ENCODE measurements at regions not wholly inside any gene's neighbourhood (a gene's known extent, or its start where the extent isn't known, plus 50 kb on each side); places are given as distances from the start of the nearest gene placed in this dataset.

DNA sequence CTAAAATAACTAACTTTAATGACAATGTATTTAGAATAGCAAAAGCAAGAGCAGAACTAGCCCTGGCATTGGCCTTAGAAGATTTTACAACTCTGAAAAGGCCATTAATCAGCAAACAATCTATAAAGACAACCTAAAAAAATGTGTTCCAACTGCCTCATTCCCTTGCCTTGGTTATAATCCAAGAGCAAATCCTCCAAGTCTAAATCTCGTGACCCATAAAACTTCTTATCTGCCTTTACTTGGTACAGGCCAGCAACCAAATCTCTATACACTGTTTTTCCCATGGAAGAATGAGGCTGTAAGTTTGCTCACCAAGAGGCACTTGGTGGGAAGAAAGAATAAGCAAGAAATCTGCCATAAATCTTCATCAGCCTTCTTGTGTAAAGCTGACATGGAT, 175.3 kb upstream of the MID1 start:
- ATAC-seq (no peak), DNase-seq (no peak)
- intact Hi-C loops (cut with micrococcal nuclease), result no loop called here

- no peak for ATAC-seq
- intact Hi-C loops (cut with micrococcal nuclease), result no loop called here
- DNase-seq, result no peak
Measured at GRCh38 chrX:10797466-10797865, 177.1 kb upstream of the MID1 start.

- intact Hi-C loops (cut with micrococcal nuclease), result no loop called here
- no peak for DNase-seq
- ATAC-seq, result no peak
Measured at GRCh38 chrX:10798041-10798440, 177.7 kb upstream of the MID1 start.

GRCh38 chrX:10800796-10801195, 180.4 kb upstream of the MID1 start:
- DNase-seq (no peak), ATAC-seq (no peak)
- intact Hi-C loops (cut with micrococcal nuclease), result no loop called here

DNA sequence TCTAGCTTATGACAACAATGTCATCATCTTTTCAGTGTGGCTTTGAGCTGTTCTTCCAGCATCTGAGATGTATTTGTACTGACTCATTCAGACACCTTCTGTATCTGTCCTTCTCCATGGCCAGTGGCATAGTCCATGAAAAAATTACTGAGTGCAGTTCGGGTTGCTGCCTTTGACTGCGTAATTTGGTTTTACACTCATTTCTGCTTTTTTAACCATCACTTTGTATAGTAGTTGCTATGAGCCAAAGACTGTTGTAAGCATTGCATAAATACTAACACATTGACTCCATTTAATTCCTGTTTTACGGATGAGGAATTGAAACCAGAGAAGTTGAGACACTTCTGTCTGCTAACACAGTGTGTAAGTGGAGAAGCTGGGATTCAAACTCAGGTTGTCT, 190.7 kb upstream of the MID1 start:
- ATAC-seq, result no peak

GRCh38 chrX:10813761-10814160, 193.4 kb upstream of the MID1 start:
- DNase-seq (no peak), ATAC-seq (no peak)
- intact Hi-C loops (cut with micrococcal nuclease), result no loop called here

More for the DNA sequence above, 190.7 kb upstream of the MID1 start:
- intact Hi-C loops (cut with micrococcal nuclease), result no loop called here
- no peak for DNase-seq

DNA sequence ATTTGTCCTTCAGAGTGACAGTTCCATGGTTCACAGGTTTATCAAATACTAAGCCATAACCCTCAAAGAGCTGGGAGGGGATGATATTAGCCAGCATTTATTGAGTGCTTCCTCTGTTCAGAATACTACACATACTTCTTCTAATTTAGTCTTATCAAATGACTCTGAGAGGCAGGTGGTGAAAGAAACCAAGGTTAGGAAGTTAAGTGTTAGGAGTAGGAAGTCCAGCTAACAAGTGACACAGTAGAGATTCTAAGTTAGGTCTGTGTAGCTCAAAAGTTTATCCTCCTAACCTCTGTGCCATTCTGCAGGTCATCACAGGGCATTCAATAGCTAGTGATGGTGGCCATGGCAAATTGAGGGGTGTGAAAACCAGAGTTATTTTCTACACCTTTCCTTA, 198.3 kb upstream of the MID1 start:
- ATAC-seq (no peak), DNase-seq (no peak)
- intact Hi-C loops (cut with micrococcal nuclease), result no loop called here

DNA sequence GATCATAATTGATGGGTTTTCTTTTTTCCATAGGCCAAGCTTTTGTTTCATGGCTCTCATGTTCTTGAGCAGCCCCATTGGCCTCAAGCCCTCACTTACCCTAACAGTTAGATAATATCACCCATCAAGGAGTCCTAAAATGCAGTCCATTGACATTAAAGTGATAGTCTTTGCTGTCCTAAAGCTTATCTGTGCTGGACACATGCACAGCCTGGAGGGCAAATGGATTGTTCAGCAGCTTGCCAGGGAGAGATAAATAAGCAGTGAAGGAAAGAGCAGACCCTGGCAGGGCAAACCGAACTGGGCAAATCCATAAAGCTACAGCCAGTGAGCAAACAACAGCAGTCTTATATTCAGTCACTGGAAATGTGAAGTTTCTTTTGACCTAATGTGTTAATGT, 199.6 kb upstream of the MID1 start:
- intact Hi-C loops (cut with micrococcal nuclease), result no loop called here
- ATAC-seq (no peak), DNase-seq (no peak)

GRCh38 chrX:10821293-10821692, 200.9 kb upstream of the MID1 start:
- ATAC-seq (no peak), DNase-seq (no peak)
- intact Hi-C loops (cut with micrococcal nuclease), result no loop called here

GRCh38 chrX:10828036-10828435, 207.7 kb upstream of the MID1 start:
- intact Hi-C loops (cut with micrococcal nuclease), result no loop called here
- no peak for ATAC-seq

GRCh38 chrX:10828640-10829039, 208.3 kb upstream of the MID1 start:
- ATAC-seq (no peak), DNase-seq (no peak)
- intact Hi-C loops (cut with micrococcal nuclease), result no loop called here

More at GRCh38 chrX:10828036-10828435, 207.7 kb upstream of the MID1 start:
- no peak for DNase-seq

GRCh38 chrX:10831716-10832502, 211.5 kb upstream of the MID1 start:
- peak; percentile 16 for DNase-seq
- intact Hi-C loops (cut with micrococcal nuclease), result no loop called here

GRCh38 chrX:10833299-10834169, 213.1 kb upstream of the MID1 start:
- peak; percentile 59 for ATAC-seq

More at GRCh38 chrX:10831716-10832502, 211.5 kb upstream of the MID1 start:
- ATAC-seq, result no peak

GRCh38 chrX:10841579-10841978, 221.2 kb upstream of the MID1 start:
- no peak for DNase-seq
- intact Hi-C loops (cut with micrococcal nuclease), result no loop called here
- no peak for ATAC-seq

More at GRCh38 chrX:10833299-10834169, 213.1 kb upstream of the MID1 start:
- intact Hi-C loops (cut with micrococcal nuclease), result no loop called here
- DNase-seq, result peak; percentile 11

- intact Hi-C loops (cut with micrococcal nuclease), result no loop called here
- ATAC-seq, result no peak
- no peak for DNase-seq
Measured at GRCh38 chrX:10842646-10843045, 222.3 kb upstream of the MID1 start.

DNA sequence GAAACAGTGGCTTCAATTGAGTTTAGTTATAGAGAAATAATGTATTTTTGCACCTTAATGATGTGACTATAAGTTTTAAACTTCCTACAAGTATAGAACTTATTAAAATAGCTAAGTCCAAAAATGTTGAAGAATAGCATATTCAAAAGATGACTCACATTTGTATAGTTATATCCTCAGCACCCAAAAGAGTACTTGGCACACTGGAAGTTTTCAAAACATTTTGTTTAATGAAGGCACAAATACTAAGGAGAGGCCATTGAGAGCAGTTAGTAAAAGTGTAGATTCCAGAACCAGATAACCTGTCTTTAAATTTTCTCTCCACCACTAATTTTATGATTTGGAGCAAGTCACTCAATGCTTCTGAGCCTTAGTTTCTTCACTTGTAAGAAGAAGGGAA, 226.9 kb upstream of the MID1 start:
- ATAC-seq, result no peak
- no peak for DNase-seq
- intact Hi-C loops (cut with micrococcal nuclease), result no loop called here

- DNase-seq, result no peak
- intact Hi-C loops (cut with micrococcal nuclease), result no loop called here
- no peak for ATAC-seq
Measured at GRCh38 chrX:10851809-10852208, 231.4 kb upstream of the MID1 start.

GRCh38 chrX:10854594-10854993, 234.2 kb upstream of the MID1 start:
- ATAC-seq, result no peak
- intact Hi-C loops (cut with micrococcal nuclease), result no loop called here
- DNase-seq, result no peak

DNA sequence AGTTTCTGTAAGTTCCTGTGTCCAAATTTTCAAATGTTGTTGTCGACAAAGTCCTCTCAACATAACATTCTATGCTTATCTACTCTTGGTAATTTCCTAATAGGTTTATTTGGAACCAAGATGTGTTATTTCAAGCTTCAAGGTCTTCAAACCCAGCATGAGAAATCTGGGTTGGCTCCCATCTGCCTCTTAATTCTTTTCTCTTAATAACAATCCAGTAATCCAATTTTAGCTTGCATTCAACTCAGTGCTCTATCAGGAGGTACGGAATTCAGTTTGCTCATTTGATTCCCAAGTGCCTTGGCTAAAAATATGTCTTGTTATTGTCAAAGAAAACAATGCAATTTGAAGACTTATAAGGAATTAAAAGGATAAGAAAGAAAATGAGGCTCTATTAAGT, 235.5 kb upstream of the MID1 start:
- peak; percentile 57 for ATAC-seq
- intact Hi-C loops (cut with micrococcal nuclease), result no loop called here
- DNase-seq, result no peak

DNA sequence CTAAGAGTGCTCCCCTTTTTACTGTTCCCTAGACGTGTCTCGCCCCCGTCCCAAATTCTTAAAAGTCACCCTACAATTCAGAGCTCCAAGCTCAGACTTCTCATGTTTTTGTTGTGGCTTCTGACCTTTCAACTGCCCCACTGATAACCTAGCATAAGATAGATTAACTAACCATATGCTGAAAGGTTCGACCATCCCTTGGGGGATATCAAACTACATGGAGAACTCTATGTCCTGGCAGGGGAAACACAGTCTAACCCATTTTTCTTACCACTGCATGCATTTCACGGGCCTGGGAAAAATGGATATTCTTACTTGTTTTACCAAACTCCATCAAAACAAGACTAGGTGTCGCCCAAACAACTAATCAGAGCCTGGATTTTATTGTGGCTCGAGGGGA, 236.4 kb upstream of the MID1 start:
- DNase-seq (no peak), ATAC-seq (peak; percentile 67)
- intact Hi-C loops (cut with micrococcal nuclease), result no loop called here
